ENCODE measurements at regions not wholly inside any gene's neighbourhood (a gene's known extent, or its start where the extent isn't known, plus 50 kb on each side); places are given as distances from the start of the nearest gene placed in this dataset.

DNA sequence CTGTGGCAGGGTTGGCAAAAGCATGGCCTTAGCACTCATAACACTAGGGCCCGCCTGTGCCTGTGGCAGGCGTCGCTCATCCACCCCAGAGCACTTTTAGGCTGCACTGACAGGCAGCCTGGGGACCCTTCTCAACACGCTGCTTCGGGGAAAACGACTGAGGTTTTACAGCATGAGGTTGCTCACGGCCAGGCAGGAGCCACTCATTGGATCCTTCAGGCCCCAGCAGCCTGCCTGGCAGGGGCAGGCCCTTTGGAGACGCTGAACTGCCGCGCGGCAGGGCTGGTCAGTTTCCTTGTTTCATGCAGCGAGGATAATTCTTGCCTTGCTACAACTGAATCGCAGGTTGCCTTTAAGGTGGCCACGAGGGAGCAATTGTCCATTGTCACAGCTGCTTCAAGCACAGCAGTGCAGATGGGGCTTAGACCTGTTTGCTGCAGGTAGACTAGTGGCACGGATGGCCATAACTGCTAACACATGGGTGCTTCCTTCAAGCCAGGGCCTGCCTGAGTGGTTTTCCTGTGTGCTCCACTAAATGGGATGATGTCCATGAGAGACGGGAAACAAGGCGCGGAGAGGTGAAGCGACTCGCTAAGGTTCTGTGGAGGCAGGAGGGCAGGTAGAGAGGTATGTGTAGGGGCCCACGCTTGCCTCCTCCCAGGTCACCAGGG lies 49.9 kb upstream of the HS6ST1 start:
- no peak for DNase-seq

GRCh38 chr2:128369108-128369555 lies 50.5 kb upstream of the HS6ST1 start:
- DNase-seq = no peak

DNA sequence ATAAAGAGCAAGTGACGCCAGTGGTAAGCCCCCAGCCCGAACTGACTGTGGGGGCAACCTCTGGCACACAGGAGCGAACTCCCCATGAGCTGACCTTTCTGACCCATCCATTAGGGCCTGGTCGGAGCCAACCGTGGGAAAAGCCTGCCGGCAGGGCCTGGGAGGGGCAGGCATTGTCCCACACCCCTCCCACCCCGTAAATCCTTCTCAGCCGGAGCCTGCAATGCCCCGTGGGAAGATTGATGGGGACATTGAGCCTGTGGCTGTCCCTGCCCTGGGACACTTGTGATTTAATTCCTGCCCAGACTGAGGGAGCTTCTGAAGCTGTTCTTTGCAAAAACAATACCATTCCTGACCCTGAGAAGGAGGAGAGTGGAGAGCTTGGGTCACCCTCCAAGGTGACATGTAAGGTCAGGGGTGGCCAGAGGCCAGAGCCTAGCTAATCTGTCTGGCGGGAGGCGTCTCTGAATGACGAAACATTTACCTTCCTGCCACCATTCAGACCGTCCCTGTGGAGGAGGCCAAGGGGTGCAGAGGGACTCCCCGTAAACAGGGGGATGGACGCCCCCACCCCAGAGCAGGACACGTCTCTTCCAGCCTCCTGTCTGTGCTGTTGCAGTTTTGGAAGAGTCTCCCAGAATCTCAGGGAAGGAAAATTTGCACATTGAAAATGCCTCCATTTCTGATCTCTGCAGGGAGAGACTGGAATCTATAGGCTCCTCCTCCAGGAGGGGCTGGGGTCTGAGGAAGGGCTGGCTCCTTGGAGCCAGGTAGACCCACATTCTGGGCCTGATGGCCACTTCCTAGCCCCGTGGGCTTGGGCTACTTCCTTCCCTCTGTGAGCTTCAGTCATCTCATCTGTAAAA lies 51.2 kb upstream of the HS6ST1 start:
- no peak for DNase-seq

- DNase-seq = no peak
These were observed 52.0 kb upstream of the HS6ST1 start for GRCh38 chr2:128370468-128371247.

GRCh38 chr2:128371248-128371630 lies 52.6 kb upstream of the HS6ST1 start:
- DNase-seq = no peak

- DNase-seq = no peak
These were observed 53.1 kb upstream of the HS6ST1 start for GRCh38 chr2:128371648-128372345.

- DNase-seq = no peak
These were observed 54.1 kb upstream of the HS6ST1 start for GRCh38 chr2:128372621-128373341.

DNA sequence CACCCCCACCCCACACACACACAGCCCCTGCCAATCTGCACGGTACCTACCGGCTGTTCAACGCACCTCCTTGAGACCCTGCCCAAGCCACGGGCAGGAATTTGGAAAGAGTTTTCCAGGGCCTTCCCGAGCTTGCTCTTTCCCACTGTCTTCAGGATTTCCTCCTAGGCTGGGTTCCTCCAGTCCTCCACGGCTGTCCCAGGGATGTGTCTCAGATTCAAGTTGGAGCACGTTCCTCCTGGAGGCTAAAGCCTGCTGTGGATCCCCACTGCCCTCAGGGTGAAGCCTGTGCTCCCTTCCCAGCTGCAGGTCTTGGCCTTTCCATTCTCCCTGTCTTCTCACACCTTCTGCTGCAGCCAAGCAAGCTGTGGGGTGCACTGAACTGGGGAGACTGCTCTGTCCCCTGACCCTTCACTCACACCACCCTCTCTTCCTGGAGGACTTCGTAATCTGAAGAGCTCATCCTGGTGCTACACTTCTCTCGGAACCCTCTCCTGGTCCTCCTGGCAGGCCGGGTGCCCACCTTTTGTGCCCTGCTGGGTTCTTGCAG lies 54.9 kb upstream of the HS6ST1 start:
- no peak for DNase-seq

- DNase-seq = no peak
These were observed 55.5 kb upstream of the HS6ST1 start for GRCh38 chr2:128374001-128374710.

GRCh38 chr2:128374711-128375413 lies 56.2 kb upstream of the HS6ST1 start:
- DNase-seq = no peak

DNA sequence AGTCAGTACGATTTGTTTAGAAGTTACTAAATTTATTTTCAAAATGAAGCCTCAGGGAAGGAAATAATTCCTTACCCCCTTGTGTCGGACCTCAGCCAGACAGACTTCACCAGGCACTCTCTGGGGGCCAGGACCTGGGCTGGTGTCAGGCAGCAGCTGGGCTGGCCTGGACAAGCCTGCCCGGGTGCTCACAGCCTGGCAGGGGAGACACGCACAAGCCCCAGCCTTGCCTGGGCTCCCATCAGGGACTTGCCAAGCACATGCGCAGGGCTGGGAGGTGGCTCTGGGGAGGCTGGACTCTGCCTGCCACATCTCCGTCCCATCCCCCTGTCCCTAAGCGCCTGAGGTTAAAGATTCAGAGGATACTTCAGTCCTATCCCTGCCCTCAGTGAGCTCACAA lies 56.8 kb upstream of the HS6ST1 start:
- no peak for DNase-seq

DNA sequence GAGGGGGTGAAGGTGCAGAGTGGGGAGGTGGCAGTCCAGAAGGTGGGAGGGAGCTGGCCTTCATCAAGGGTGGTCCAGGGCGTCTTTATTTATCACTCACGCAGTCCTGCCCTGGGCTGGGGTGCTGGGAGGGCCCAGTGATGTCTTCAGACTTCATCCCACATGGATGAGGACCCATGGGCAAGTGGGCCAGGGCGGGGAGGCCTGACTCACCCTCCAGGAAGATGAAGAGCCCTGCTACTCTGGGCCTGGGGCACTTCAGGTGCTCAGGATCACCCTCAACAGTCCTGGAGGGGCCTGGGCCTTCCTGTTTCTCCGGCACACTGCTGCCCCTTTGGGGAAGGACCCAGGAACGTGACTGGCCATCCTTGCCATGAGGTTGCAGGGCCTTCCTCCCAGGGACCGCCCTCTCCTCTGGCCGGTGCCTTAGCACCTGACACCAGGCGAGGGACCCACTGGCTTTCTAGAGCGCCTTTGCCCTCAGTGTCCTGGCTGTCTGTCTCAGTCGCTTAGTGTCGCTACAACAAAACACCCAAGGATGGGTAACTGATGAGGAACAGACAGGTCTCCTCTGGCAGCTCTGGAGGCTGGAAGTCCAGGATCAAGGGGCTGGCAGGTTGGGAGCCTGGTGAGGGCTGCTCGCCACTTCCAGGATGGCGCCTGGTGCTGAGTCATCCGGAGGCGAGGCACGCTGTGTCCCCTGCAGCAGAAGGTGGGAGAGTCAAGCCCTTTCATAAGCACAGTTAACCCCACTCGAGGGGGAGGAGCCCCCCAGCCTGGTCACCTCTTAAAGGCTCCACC lies 57.8 kb upstream of the HS6ST1 start:
- DNase-seq = no peak

GRCh38 chr2:128377071-128377910 lies 58.6 kb upstream of the HS6ST1 start:
- no peak for DNase-seq

DNA sequence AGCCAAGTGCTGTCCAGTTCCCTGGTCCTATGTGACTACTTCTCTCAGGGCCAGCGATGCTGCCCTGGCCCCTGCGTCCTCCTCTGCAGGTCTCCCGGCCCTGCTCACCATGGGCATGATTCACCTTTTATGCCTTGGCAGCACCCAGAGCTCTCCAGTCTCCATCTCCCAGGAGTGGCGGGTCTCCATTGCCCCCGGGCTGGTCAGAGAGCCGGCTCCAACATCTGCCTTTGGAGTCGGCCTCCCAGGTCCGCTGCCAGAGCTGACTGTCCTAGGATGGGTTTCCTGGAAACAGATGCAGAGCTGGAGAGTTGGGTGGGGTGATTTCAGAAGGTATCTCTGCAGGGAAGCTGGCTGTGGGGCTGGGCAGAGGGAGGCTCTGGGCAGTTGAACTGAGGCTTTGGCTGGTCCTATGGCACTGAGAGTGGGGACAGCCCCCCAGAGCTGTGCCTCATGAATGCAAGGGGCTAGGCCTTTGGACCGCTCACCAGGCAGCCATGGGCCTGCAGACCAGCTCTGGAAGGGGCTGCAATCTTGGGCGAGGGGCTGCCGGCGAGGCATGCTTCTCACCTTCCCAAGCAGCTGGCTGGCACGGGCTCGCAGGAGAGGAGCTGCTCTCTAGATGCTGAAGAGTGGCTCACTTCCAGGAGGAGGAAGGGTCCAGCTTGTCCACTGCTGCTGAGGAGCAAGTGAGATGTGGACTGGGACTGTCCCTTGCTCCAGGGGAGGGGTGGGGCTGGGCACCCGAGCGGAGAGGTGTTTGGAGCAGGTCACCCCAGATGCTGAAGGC lies 59.8 kb upstream of the HS6ST1 start:
- no peak for DNase-seq

DNA sequence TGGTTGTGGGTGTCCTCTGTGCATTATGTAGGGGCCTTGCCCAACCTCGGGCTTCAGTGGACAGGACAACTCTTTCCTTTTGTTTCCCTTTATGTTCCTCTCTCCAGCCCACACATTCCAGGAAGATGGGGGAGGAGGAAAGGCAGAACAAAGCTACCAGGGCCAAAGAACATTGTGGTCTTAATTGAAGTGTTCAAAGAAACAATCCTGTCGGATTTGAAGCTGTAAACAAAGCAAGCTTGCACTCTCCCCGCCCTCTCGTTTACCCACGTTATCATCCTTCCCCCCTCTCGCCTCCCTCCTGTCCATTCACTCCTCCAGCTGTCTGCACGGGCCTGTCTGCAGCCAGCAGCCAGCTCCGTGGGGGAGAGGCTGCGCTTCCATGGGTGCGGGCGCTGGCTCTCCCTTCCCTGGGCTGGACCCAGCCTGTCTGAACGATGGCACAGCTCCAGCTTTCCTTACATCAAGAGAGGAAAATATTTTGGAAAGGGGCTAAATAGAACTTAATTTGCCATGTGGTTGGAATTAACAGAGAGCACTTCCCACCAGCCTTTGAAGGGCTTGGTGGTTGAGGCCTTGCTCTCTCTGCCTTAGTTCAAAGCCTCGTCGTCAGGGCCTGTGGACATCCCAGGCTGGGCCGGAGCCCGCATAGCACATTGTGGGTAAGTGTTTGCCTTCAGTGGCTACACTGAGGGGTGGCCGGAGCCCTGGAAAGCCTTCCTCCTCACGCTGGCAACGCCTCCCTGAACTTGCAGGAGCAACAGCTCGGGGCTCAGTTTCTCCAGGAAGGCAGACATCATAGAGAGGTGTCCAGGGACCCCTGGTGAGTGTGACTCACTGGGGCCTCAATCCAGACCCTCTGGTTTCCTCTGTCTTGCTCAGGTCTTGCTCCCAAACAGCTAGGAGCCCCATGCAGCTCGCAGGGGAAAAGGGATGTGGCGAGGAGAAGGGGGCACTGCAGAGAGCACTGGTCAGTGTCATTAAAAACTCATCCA lies 60.6 kb upstream of the HS6ST1 start:
- DNase-seq = no peak

GRCh38 chr2:128380061-128380889 lies 61.6 kb upstream of the HS6ST1 start:
- DNase-seq = no peak
